B cell (primary cell): ENCODE measurements at regions not wholly inside any gene's neighbourhood (a gene's known extent, or its start where the extent isn't known, plus 50 kb on each side); places are given as distances from the start of the nearest gene placed in this dataset.
A peak's percentile ranks its signal among the peaks of the same experiment; 100 is the strongest.

Experiments
- ATAC-seq: fragments of 200-7000 bp; cut with Tn5 transposase; one replicate; pipeline ENCODE4 v1.10.0; 2021; ENCODE audit warnings: low read depth, mild to moderate bottlenecking, moderate number of reproducible peaks, moderate library complexity
- CTCF ChIA-PET: fragments of 350-600 bp; sonication (Branson Sonifier 250); formaldehyde crosslinking; loops from one replicate; lab custom pipeline; 2021; ENCODE audit warnings: antibody characterized with exemption, inconsistent platforms; lab: Charles Lee
- POLR2A ChIA-PET: fragments of 350-600 bp; sonication (Branson Sonifier 250); formaldehyde crosslinking; loops from one replicate; lab custom pipeline; 2021; ENCODE audit warnings: antibody characterized with exemption; lab: Charles Lee
- DNase-seq: peaks from one replicate; pipeline ENCODE4 v3.0.0; 2013
- H2AFZ ChIP-seq: 2 replicates; pipeline ENCODE4 v1.6.1; 2012; ENCODE audit warnings: mild to moderate bottlenecking, low read depth, low read length; ENCODE audit not compliant: insufficient read depth, poor library complexity, severe bottlenecking
- H3K27ac ChIP-seq, 2 donors: 1 replicate in 1 of 2; 2 replicates in 1 of 2; pipeline ENCODE4 v1.5.1; 2012 to 2013; ENCODE audit warnings: low read length in 2 of 2, mild to moderate bottlenecking in 2 of 2, moderate library complexity in 1 of 2
- H3K27me3 ChIP-seq, 4 experiments: fragments of 200-600 bp in 1 of 4; sonication (generic) in 1 of 4; replicated peaks in 1 of 4; 1 replicate in 2 of 4; 2 replicates in 2 of 4; pipeline versions ENCODE4 v1.6.1 to v1.7.0; 2013 to 2016; ENCODE audit warnings: low read length in 3 of 4, mild to moderate bottlenecking in 2 of 4, mixed read lengths in 1 of 4, moderate library complexity in 1 of 4; ENCODE audit not compliant: insufficient read depth in 4 of 4, control insufficient read depth in 3 of 4; ENCODE audit errors: control extremely low read depth in 1 of 4
- H3K36me3 ChIP-seq, 2 experiments: replicated peaks in 1 of 2; 1 replicate in 1 of 2; 2 replicates in 1 of 2; pipeline versions ENCODE4 v1.6.1 to v1.7.1; 2013; ENCODE audit warnings: low read length in 1 of 2; ENCODE audit not compliant: insufficient read depth in 2 of 2, control insufficient read depth in 1 of 2; ENCODE audit errors: control extremely low read depth in 1 of 2, extremely low read depth in 1 of 2
- H3K4me1 ChIP-seq, 2 donors: fragments of 200-600 bp in 1 of 2; sonication (generic) in 1 of 2; 1 replicate in 1 of 2; 2 replicates in 1 of 2; pipeline versions ENCODE4 v1.5.1 to v1.6.1; 2013 to 2017; ENCODE audit warnings: low read length in 2 of 2; ENCODE audit not compliant: control insufficient read depth in 2 of 2, insufficient read depth in 2 of 2
- H3K4me2 ChIP-seq: replicated peaks from 2 replicates; pipeline ENCODE3; 2012; ENCODE audit warnings: mild to moderate bottlenecking, low read depth, low read length; ENCODE audit not compliant: poor library complexity, severe bottlenecking
- H3K4me3 ChIP-seq, 5 experiments: fragments of 200-600 bp in 1 of 5; sonication (generic) in 1 of 5; 1 replicate in 3 of 5; 2 replicates in 2 of 5; pipeline versions ENCODE4 v1.5.1 to v1.7.0; 2011 to 2016; ENCODE audit warnings: low read length in 4 of 5, mild to moderate bottlenecking in 4 of 5, low read depth in 2 of 5, control low read depth in 1 of 5, moderate library complexity in 1 of 5; ENCODE audit not compliant: insufficient read depth in 1 of 5; ENCODE audit errors: control extremely low read depth in 1 of 5, extremely low read depth in 1 of 5
- H3K79me2 ChIP-seq: fragments of 200-600 bp; sonication (generic); one replicate; pipeline ENCODE4 v1.6.0; 2016; ENCODE audit warnings: low read length; ENCODE audit not compliant: control insufficient read depth, insufficient read depth
- H3K9ac ChIP-seq: fragments of 200-600 bp; sonication (generic); 2 replicates; pipeline ENCODE4 v1.6.1; 2017; ENCODE audit warnings: mild to moderate bottlenecking, low read length, moderate library complexity
- H3K9me3 ChIP-seq, 3 donors: one replicate each; pipeline versions ENCODE4 v1.6.1 to v1.7.1; 2013; ENCODE audit warnings: low read length in 2 of 3; ENCODE audit not compliant: control insufficient read depth in 2 of 3, insufficient read depth in 1 of 3; ENCODE audit errors: control extremely low read depth in 1 of 3
- H4K20me1 ChIP-seq: 2 replicates; pipeline ENCODE4 v1.6.0; 2012; ENCODE audit warnings: mild to moderate bottlenecking, low read length; ENCODE audit not compliant: insufficient read depth, control insufficient read depth, poor library complexity, severe bottlenecking
- H3K27ac Mint-ChIP-seq: one replicate; pipeline ENCODE4 v1.8.0; 2021; ENCODE audit warnings: mixed read lengths
- H3K27me3 Mint-ChIP-seq: one replicate; pipeline ENCODE4 v1.8.0; 2021; ENCODE audit warnings: mixed read lengths
- H3K4me1 Mint-ChIP-seq: one replicate; pipeline ENCODE4 v1.8.0; 2021; ENCODE audit warnings: mixed read lengths
- H3K4me3 Mint-ChIP-seq: one replicate; pipeline ENCODE4 v1.8.0; 2021; ENCODE audit warnings: mixed read lengths
- H3K9me3 Mint-ChIP-seq: one replicate; pipeline ENCODE4 v1.8.0; 2022; ENCODE audit warnings: mixed read lengths; ENCODE audit not compliant: insufficient read depth
- EZH2 ChIP-seq: IDR thresholded peaks from 2 replicates; pipeline ENCODE4 v1.6.1; 2012; ENCODE audit warnings: borderline replicate concordance, low read depth, mild to moderate bottlenecking, moderate library complexity, low read length; ENCODE audit not compliant: insufficient read depth, poor library complexity, severe bottlenecking
- WGBS: methylation state at CpG from one replicate; pipeline ENCODE4 v1.1.5; 2013; ENCODE audit warnings: missing lambda C conversion rate; ENCODE audit not compliant: insufficient coverage; 5-methylcytosine and 5-hydroxymethylcytosine counted together
- intact Hi-C: fragments of 100-400 bp; cut with micrococcal nuclease; formaldehyde crosslinking; loops from one replicate; pipeline ENCODE4 v1.10.0; 2022
- TF ChIP-seq, protein P1 (sequence below): fragments of 200-600 bp; IDR thresholded peaks from one replicate; pipeline ENCODE4 v1.8.0; 2022; ENCODE audit warnings: antibody characterized with exemption, mild to moderate bottlenecking

GRCh38 chr15:70474471-70475406, 288.6 kb downstream of the UACA start:
- intact Hi-C loops: loop anchor here (5.0 kb wide), 1 partner anchor 1012 kb away; no protein-coding TSS in a partner anchor
- H3K9me3 Mint-ChIP-seq: peaks cover 4% of the 10 kb centered on the region
- peak overlapping the region; percentile 72 for H3K4me3 Mint-ChIP-seq
- Histone ChIP-seq H3K36me3 (no peaks in the 10 kb centered on the region), H3K9ac (peak overlapping the region; percentile 52), H3K27ac (no peak overlapping the region), H4K20me1 (no peaks in the 10 kb centered on the region), H3K9me3 (peaks cover 0 to 26% (median 0%) of the 10 kb centered on the region in 3 donors), H3K79me2 (no peaks in the 10 kb centered on the region), H3K4me2 (peak overlapping the region; percentile 76), H3K4me1 (peaks cover 33 to 40% of the 10 kb centered on the region in 2 donors), H2AFZ (peak overlapping the region; percentile 81), H3K4me3 (peak overlapping the region; percentile 5 to 58 (median 48)), H3K27me3 (peaks cover 0 to 19% (median 2%) of the 10 kb centered on the region in 4 experiments)
- peak; percentile 61 for DNase-seq
- H3K27me3 Mint-ChIP-seq: no peaks in the 10 kb centered on the region
- POLR2A ChIA-PET: interaction anchor here (0.6 kb wide), 1 partner anchor 808 kb away, joined by 5 read pairs; no protein-coding TSS in a partner anchor
- TF ChIP-seq, protein P1, sequence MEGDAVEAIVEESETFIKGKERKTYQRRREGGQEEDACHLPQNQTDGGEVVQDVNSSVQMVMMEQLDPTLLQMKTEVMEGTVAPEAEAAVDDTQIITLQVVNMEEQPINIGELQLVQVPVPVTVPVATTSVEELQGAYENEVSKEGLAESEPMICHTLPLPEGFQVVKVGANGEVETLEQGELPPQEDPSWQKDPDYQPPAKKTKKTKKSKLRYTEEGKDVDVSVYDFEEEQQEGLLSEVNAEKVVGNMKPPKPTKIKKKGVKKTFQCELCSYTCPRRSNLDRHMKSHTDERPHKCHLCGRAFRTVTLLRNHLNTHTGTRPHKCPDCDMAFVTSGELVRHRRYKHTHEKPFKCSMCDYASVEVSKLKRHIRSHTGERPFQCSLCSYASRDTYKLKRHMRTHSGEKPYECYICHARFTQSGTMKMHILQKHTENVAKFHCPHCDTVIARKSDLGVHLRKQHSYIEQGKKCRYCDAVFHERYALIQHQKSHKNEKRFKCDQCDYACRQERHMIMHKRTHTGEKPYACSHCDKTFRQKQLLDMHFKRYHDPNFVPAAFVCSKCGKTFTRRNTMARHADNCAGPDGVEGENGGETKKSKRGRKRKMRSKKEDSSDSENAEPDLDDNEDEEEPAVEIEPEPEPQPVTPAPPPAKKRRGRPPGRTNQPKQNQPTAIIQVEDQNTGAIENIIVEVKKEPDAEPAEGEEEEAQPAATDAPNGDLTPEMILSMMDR: no peak
- TF ChIP-seq EZH2: no peak
- 27% methylated on average over 28 of the region's 36 CpGs for WGBS
- CTCF ChIA-PET: interaction anchor here (0.7 to 7.0 kb wide), 5 partner anchors 8 to 209 kb away, joined by 3 to 46 read pairs (median 4); no protein-coding TSS in a partner anchor
- peak; percentile 41 for ATAC-seq
- peaks cover 36% of the 10 kb centered on the region for H3K4me1 Mint-ChIP-seq
- H3K27ac Mint-ChIP-seq: peak overlapping the region; percentile 67
